DOHH2 (cell line): ENCODE measurements at regions not wholly inside any gene's neighbourhood (a gene's known extent, or its start where the extent isn't known, plus 50 kb on each side); places are given as distances from the start of the nearest gene placed in this dataset.

Experiments used
- H3F3A ChIP-seq: fragments of 200-600 bp; sonication (generic), shearing (Covaris generic); 2 replicates; pipeline ENCODE4 v1.6.0; 2016; ENCODE audit warnings: antibody characterized with exemption, mild to moderate bottlenecking; ENCODE audit not compliant: control insufficient read depth, insufficient read depth
- H3K27ac ChIP-seq: fragments of 200-600 bp; sonication (generic); 2 replicates; pipeline ENCODE4 v1.5.1; 2014; ENCODE audit warnings: low read depth, mild to moderate bottlenecking, low read length, moderate library complexity
- H3K27me3 ChIP-seq: fragments of 200-600 bp; sonication (generic); 2 replicates; pipeline ENCODE4 v1.6.1; 2014; ENCODE audit warnings: mild to moderate bottlenecking, low read length, mixed read lengths; ENCODE audit not compliant: control insufficient read depth
- H3K36me3 ChIP-seq: fragments of 200-600 bp; sonication (generic); 2 replicates; pipeline ENCODE4 v1.6.1; 2014; ENCODE audit warnings: mild to moderate bottlenecking, low read length, moderate library complexity, mixed read lengths; ENCODE audit not compliant: control insufficient read depth
- H3K4me1 ChIP-seq: fragments of 200-600 bp; sonication (generic); 2 replicates; pipeline ENCODE4 v1.6.1; 2014; ENCODE audit warnings: mild to moderate bottlenecking, low read length, mixed read lengths; ENCODE audit not compliant: control insufficient read depth
- H3K4me2 ChIP-seq: fragments of 200-600 bp; sonication (generic); 2 replicates; pipeline ENCODE4 v1.6.0; 2014; ENCODE audit warnings: mild to moderate bottlenecking, low read length, moderate library complexity
- H3K4me3 ChIP-seq: fragments of 200-600 bp; sonication (generic); 2 replicates; pipeline ENCODE4 v1.5.1; 2014; ENCODE audit warnings: mild to moderate bottlenecking, low read length, mixed read lengths
- H3K79me2 ChIP-seq: fragments of 200-600 bp; sonication (generic); 2 replicates; pipeline ENCODE4 v1.6.1; 2014; ENCODE audit warnings: mild to moderate bottlenecking, low read length, mixed read lengths; ENCODE audit not compliant: control insufficient read depth
- H3K9me2 ChIP-seq: fragments of 200-600 bp; sonication (generic); replicated peaks from 2 replicates; pipeline ENCODE4 v1.6.1; 2014; ENCODE audit warnings: mild to moderate bottlenecking, low read length, mixed read lengths; ENCODE audit not compliant: control insufficient read depth
- H3K9me3 ChIP-seq: fragments of 200-600 bp; sonication (generic); 2 replicates; pipeline ENCODE4 v1.6.1; 2014; ENCODE audit warnings: antibody characterized with exemption, low read length, mixed read lengths; ENCODE audit not compliant: control insufficient read depth, insufficient read depth
- H4K20me1 ChIP-seq: fragments of 200-600 bp; sonication (generic); 2 replicates; pipeline ENCODE4 v1.6.0; 2014; ENCODE audit warnings: low read depth, mild to moderate bottlenecking, antibody characterized with exemption, low read length, moderate library complexity; ENCODE audit not compliant: control insufficient read depth, insufficient read depth
- CTCF ChIP-seq: fragments of 200-600 bp; sonication (generic); IDR thresholded peaks from one replicate; pipeline ENCODE4 v1.5.1; 2014; ENCODE audit warnings: antibody characterized with exemption, mild to moderate bottlenecking, low read depth, low read length; ENCODE audit not compliant: poor library complexity, severe bottlenecking
- EZH2phosphoT487 ChIP-seq: fragments of 200-600 bp; sonication (generic); IDR thresholded peaks from 2 replicates; pipeline ENCODE4 v1.6.1; 2017; ENCODE audit warnings: borderline replicate concordance, mild to moderate bottlenecking, antibody characterized with exemption, low read length, moderate library complexity, mixed read lengths

GRCh38 chr3:79844176-79844575 lies 76.4 kb upstream of the ROBO1 start:
- Histone ChIP-seq H3K9me2 (no peaks in the 10 kb centered on the region), H3K4me2 (no peak overlapping the region), H3K36me3 (no peaks in the 10 kb centered on the region), H4K20me1 (no peaks in the 10 kb centered on the region), H3K9me3 (no peaks in the 10 kb centered on the region), H3K27ac (no peak overlapping the region), H3K4me3 (no peak overlapping the region), H3K79me2 (no peaks in the 10 kb centered on the region), H3K27me3 (no peaks in the 10 kb centered on the region), H3K4me1 (no peaks in the 10 kb centered on the region), H3F3A (no peaks in the 10 kb centered on the region)
- TF ChIP-seq EZH2phosphoT487 = no peak
- TF ChIP-seq CTCF = no peak

GRCh38 chr3:79843180-79843579 lies 75.4 kb upstream of the ROBO1 start:
- H3K36me3 ChIP-seq = no peaks in the 10 kb centered on the region
- H3K9me3 ChIP-seq = no peaks in the 10 kb centered on the region
- H3K27ac ChIP-seq = no peak overlapping the region
- TF ChIP-seq EZH2phosphoT487 (no peak), CTCF (no peak)
- no peaks in the 10 kb centered on the region for H4K20me1 ChIP-seq
- no peaks in the 10 kb centered on the region for H3F3A ChIP-seq
- H3K79me2 ChIP-seq = no peaks in the 10 kb centered on the region
- no peaks in the 10 kb centered on the region for H3K27me3 ChIP-seq
- H3K4me3 ChIP-seq = no peak overlapping the region
- H3K9me2 ChIP-seq = no peaks in the 10 kb centered on the region
- H3K4me2 ChIP-seq = no peak overlapping the region
- no peaks in the 10 kb centered on the region for H3K4me1 ChIP-seq

GRCh38 chr3:79835701-79836100 lies 67.9 kb upstream of the ROBO1 start:
- no peaks in the 10 kb centered on the region for H4K20me1 ChIP-seq
- H3K4me3 ChIP-seq = no peak overlapping the region
- H3K79me2 ChIP-seq = no peaks in the 10 kb centered on the region
- no peak overlapping the region for H3K27ac ChIP-seq
- no peaks in the 10 kb centered on the region for H3K4me1 ChIP-seq
- no peak overlapping the region for H3K4me2 ChIP-seq
- no peaks in the 10 kb centered on the region for H3K36me3 ChIP-seq
- no peaks in the 10 kb centered on the region for H3K9me2 ChIP-seq
- no peaks in the 10 kb centered on the region for H3K9me3 ChIP-seq
- H3F3A ChIP-seq = no peaks in the 10 kb centered on the region
- TF ChIP-seq EZH2phosphoT487 = no peak
- no peak for TF ChIP-seq CTCF
- no peaks in the 10 kb centered on the region for H3K27me3 ChIP-seq

- Histone ChIP-seq H3K4me3 (no peak overlapping the region), H4K20me1 (no peaks in the 10 kb centered on the region), H3K79me2 (no peaks in the 10 kb centered on the region), H3K4me2 (no peak overlapping the region), H3K27me3 (no peaks in the 10 kb centered on the region), H3K9me2 (no peaks in the 10 kb centered on the region), H3K27ac (no peak overlapping the region), H3K4me1 (no peaks in the 10 kb centered on the region), H3K36me3 (no peaks in the 10 kb centered on the region), H3F3A (no peaks in the 10 kb centered on the region), H3K9me3 (no peaks in the 10 kb centered on the region; the same call in 1 of the 2 replicates)
- no peak for TF ChIP-seq EZH2phosphoT487
- no peak for TF ChIP-seq CTCF
Observed at GRCh38 chr3:79824166-79824565, 56.4 kb upstream of the ROBO1 start.
